GM21447 (cell line): ENCODE measurements at regions not wholly inside any gene's neighbourhood (a gene's known extent, or its start where the extent isn't known, plus 50 kb on each side); places are given as distances from the start of the nearest gene placed in this dataset.
"Not testable (repeated sequence)": the region's sequence is repeated elsewhere in the genome, so short reads cannot be mapped to it uniquely, and the experiment has no call there.

Source experiments
- ATAC-seq: cut with Tn5 transposase; IDR thresholded peaks from one replicate; pipeline ENCODE4 v1.9.1; 2021; ENCODE audit not compliant: unreplicated experiment

DNA sequence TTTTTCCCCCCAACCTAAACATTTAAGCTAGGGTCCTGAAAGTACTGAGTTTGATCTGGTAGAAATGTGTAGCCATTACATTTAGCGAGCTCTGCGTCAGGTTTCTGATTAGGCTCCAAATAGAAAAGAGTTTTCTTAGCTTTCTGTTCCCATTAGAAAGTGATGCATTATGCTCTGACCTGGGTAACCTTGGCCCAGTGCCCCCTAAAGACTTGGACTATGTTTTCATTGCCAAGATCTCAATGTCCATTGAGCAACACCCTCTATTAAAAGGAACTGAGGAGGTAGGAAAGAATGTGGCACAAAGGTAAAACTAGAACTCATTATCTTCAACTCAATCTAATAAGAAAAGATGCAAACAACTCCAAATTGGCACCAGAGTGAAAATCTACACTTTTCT lies 358.9 kb upstream of the PCSK5 start:
- no peak for ATAC-seq

DNA sequence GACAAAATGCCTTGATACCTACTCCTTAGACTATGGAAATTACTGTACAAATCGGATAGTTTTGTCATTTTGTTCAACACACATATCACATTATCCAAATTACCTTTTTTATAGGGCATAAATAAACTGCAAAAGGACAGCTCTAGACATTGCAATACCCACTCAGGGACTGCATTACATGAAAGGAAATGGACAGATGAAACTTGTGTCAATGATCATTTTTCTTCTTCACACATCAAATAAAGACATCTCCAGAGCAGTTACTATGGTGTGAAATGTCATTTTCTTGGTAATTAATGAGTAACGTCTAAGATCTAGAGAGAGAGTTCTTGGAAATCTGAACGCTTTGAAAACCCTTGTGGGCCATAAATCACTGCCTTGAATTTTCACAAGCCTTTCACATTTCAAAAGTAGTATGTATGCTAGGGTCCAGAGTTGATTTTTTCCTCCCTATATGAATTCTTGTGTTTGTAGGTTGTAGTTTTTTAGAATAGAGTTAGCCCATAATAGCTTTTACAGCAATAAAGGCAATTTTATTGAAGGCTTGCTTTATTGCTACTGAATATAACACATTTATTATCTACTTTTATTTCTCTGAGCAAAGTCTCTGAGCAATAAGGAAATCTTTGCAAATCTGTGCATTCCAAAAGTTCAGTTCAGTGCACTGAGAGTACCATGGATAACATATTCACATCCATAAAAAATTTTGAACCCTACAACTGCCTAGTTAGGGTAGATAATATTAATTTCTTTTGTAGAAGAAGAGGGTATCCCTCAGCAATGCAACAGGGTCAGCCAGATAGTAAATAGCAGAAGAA lies 358.0 kb upstream of the PCSK5 start:
- ATAC-seq, result no peak

DNA sequence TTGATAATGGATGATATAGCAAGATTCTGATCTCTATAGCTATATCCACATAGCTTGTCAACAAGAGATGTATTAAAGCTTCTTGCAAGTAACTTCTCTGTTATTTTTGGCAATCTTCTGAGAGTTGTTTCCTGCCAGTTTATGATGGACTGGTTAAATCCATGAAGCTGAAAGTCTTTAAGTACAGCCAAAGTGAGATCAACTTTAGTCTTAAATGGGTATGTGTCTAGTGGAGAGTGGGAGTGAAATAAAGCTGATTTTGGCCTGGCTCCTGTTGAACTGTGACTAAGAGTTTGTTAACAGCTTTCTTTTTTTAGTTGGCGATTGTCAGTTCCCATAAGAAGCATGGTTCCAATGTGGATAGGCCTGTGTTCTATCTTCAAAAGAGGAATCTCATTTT lies 350.9 kb upstream of the PCSK5 start:
- ATAC-seq, result no peak

DNA sequence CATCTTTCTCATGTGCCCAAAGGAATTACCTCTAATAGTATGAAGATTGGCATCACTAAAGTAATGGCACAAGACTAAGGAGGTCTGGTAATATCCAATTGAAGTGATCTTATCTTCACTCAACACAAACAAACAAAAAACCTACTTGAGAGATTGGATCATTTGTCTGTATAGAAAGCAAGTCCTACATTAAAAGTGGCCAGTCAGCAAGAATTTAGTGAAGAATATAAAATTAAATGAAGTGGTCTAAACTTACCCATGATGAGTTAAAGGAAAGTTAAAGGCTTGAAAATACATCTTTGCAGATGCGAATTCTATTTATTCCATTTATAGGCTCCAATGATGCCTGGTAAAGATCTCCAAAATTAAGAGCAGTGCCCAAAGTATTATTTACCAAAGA lies 350.3 kb upstream of the PCSK5 start:
- ATAC-seq, result no peak

DNA sequence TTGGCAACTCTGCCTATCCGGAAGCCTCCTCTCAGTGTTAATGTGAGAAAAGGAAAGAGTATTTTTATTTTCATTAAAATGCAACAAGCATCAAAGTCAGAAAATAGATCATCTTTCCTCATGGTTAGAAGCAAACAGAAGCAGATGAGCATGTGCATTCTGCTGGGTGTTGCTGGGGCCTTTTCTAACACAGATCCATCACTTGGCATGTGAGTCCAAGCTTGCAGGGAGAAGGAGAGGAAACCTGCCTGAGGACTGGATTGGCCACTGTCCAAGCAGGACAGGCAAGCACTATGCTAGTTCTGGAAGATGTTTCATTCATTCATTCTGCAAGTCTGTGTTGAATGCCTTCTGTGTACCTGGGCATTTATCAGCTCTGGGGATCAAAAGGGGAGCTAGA lies 348.7 kb upstream of the PCSK5 start:
- no peak for ATAC-seq

DNA sequence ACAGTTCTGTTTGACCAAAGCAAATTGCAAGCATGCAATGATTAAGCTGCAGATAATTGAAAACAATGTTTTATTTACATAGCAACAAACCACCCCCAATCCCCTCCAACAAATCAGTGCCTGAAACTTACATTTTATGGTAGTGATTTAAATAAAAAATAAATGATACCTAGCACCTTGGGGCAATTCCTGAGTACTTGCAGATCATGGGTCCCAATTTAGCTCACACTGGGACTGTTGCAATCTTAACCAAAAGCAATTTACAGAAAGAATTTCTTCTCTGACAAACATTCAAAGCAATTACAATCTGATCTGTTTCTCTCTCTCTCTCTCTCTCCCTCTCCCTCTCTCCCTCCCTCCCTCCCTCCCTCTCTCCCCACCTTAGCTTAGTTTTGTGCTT lies 345.7 kb upstream of the PCSK5 start:
- no peak for ATAC-seq

DNA sequence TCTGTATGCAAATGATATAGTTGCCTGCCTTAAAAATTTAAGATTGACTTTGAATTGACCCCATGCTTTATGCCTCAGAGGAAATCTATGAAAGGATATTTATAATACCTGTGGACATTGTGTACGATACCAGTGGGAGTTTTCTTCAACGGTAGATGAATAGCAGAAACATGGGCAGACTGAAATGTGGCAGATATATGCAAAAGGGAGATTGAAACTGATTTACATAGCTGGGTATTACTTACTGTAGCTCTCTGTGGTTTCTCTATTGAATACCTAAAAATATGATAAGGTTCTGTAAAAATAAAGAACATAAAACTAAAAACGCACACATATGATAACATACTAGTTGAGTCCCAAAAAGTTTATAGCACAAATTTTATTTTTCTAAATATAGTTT lies 345.2 kb upstream of the PCSK5 start:
- ATAC-seq, result no peak

DNA sequence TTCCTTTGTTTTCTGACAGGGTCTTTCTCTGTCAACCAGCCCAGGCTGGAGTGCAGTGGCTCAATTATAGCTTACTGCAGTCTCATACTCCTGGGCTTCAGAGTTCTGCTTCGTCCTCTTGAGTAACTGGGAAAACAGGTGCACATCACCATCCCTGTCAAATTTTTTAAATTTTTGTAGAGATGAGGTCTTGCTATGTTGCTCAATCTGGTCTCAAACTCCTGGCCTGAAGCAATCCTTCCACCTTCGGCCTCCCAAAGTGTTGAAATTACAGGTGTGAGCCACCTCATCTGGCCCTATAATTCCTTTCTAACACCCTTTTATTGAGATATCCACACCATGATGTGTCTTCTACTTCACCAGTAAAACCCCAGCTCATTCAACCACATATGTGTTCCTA lies 341.6 kb upstream of the PCSK5 start:
- no peak for ATAC-seq

DNA sequence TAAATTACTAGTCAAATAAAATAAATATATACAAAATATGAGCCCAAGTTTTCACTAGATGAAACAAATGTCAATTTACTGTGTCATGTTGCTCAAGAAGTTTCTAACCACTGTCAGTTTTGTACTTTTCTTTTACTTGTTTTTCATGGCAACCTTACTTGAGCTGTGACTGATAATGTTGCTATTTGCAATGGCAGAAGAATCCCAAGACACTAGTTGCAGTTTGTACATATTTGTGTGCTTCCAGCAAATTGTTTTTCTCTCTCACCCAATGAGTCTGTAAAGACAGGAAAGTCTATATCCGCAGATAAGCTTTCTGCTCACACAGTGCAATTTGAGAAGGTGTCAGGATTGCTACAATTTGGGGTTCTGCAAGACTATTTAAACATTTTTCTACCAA lies 338.6 kb upstream of the PCSK5 start:
- ATAC-seq, result no peak

DNA sequence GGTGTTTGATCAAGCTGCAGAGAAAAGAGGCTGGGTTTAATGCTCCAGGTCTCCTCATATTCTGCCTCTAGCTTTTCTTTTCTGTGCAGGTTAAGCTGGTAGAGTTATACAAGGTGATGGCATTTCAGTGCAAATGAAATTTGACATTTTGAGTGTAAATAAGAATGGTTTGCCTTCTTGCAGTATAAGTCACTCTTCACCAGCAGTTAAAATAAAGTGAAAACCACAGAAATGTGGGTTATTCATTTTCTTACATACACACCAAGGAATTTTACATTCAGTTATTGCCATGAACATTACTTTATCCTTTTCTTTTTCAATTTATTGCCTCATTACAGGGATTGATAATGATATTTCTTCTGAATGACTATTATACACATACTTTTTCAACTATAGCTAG lies 337.5 kb upstream of the PCSK5 start:
- no peak for ATAC-seq

DNA sequence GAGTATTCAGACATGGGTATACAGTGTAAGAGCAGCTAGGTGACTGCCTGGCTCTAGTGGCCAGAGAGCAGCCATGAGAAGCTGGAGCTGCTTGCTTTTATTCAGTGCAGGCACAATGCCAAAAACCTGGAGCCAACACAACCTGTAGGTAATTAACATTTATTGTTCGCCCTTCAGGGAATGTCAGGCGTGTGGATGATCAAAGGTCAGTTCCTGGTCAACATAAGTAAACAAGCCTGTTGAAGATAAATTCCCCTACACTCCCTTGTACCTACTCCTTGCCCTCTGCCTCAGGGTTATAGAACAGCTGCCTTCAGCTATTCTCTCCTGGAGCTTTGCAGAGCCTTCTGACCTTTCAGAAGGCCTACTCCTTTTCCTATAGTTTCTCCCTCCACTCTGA lies 323.7 kb upstream of the PCSK5 start:
- not testable (repeated sequence) for ATAC-seq

DNA sequence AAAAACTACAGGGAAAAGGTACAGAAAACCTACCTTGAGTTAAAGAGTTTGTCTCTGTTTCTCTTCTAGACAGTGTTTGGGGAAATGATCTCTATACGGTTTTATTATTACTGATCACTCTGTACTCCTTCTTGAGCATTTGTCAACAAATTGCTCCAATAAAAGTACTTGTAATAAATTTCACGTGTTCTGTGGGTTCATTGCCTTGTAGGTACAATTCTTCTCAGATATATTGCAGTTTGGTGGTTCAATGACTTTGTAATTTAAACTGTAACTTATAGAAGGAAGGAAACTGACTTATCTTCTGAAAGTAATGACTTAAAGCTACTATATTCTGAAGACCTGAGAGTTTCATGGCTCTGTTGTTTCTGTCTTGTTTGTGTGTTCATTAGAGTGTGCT lies 319.9 kb upstream of the PCSK5 start:
- no peak for ATAC-seq

DNA sequence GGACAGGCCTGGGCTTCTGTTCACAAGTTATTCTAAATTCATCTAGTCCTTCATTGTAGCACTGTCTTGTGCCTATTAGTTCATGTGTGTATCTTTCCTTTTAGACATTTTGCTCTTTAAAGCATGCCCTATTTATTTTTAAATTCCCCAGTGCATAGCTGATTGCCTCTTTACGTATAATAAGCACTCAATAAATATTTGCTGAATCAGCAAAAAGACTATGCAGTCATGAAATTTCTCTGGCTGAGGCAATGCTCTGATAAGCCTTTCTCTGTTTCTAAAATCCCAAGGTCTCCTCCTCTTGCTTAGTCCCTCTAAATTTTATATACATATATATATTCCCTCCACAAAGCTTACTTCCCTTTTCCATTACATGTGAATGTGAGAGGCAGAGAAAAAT lies 315.9 kb upstream of the PCSK5 start:
- ATAC-seq, result no peak

DNA sequence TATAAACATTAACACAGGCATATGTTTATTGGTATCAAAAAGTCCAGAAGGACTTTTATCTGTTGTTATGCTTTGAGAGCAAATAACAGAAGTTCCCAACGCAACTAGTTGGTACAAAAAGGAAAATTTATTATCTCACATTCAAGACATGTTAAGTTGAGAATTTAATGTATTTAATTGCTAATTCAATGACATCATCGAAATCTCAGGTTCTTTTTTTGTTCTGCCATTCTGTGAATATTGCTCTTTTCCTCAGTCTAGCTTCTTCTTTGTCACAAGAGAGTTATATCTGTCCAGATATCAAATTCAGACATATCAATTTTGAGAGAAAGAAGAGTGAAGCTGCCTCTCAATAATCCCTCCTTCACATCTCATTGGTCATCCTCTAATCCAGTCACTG lies 307.6 kb upstream of the PCSK5 start:
- no peak for ATAC-seq

DNA sequence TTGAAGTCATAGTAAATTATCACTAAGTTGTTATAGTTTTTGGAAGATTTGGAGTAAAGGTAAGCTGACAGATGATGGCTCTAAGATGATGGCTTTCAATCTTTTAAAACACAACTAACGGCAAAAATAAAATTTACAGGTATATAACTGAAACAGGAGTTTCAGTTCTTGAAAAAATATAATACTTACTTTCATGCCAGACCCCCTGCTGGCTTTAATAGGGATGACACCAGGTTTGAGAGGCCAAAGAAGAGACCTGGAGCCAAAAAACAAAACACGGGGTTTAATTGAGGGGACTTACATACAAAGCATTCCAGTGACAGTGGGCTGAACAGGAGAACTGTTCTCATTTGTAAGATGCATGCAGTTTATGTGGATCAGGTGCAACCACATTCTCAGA lies 301.7 kb upstream of the PCSK5 start:
- ATAC-seq, result no peak

DNA sequence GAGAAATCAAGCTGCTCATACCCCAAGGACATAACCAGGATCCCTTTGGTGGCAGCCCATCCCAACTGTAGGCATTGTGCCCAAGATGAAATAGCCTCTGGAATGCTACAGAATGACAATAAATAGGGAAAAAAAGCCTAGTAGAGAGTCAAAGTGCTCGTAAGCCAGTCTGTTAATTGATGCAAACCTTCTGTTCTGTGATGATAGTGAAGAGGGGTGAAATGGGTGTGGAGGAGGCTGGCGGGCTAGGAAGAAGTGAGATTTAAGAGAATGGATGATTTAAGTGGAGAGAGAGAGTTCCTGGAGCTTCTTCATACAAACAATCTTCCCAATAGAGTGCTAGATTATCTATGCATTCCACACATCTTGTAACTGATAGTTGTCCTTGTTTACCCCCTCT lies 301.0 kb upstream of the PCSK5 start:
- no peak for ATAC-seq

DNA sequence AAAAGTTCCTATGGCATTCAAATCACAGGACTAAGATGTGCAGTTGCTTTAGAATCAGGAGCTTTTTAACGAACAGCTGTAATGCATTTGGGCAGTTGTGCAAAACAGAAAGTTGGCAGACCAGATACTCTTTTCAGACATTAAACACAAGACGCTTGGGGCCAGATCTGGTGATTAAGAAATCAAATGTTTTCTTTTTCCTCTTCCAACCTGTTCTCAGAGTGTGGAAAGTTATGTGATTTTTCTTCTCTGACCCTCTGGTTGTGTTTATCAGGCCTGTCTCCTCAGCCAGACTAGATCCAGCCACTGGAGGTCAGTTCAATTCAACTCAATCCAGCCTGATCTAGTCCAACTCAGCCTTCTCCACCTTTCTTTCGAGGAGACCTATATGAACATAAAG lies 298.5 kb upstream of the PCSK5 start:
- ATAC-seq, result no peak

DNA sequence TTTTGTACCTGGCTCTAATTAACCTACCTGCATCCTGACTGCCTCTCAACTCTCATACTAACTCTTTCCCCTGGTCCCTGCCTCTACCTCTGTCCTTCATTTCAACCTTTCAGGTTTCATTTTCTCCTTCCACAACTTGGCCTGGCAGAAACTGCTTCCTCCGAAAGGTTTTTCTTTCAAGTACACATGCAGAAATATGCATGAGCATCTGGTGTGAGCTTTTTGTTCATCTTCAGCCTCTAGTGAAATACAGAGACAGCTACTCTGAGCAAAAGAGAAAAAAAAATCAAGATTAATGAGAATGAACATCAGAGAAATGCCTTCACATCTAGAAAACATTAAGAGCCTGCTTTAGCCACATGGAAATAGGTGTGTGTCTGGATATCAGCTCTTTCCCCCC lies 297.9 kb upstream of the PCSK5 start:
- no peak for ATAC-seq

DNA sequence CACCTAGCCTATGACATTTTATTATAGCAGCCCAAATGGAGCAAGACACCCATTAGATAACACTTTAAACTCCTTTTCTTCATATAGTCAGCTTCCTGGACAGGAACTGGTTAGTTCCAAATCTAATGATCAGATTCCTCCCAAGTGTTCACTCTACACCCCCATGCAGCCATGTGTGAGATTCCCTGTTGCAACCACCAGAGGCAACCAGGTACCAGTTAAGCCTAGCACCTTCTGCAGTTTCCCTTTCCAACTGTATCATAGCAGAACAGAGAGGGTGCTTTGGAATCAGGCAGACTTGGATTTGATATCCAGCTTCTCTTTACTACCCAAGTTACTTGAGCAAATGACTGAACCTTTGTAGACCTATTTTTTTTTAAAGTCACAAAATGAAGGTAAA lies 296.6 kb upstream of the PCSK5 start:
- ATAC-seq, result no peak

DNA sequence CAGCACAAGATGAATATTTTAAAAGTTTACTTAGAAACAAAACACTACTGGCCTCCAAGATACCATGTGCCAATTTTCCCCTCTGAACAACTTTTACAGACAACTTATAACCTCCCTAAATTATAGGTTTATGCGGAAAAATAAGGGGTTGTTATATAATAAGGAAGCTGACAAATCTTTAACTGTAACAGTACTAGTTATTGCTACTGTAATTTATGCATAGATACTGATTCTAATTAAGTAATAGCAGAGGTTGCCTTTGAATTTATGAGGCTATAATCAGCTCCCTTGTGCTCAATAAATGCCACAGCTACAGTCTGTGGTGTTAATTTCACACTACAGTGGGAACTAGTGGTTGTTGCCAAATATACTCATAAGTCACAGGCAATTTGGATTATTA lies 291.3 kb upstream of the PCSK5 start:
- ATAC-seq, result no peak

DNA sequence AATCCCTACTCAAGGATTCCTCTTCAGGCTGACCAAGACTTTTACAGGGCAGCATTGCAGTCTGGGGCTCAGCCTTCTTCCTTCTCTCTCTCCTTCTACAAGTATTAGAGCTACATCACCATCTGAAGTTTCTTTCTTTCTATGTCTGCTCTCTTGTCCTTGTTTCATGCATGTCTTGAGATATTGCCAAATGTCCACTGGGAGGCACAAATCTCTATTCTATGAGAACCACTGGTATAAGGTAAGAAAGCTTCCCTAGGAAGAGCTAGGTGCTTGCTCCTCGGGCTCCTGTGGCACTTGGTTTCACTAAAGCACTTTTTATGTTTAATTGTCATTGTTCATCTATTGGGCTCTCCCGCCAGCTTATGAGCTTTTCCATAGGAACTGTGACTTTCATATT lies 289.2 kb upstream of the PCSK5 start:
- ATAC-seq, result no peak

DNA sequence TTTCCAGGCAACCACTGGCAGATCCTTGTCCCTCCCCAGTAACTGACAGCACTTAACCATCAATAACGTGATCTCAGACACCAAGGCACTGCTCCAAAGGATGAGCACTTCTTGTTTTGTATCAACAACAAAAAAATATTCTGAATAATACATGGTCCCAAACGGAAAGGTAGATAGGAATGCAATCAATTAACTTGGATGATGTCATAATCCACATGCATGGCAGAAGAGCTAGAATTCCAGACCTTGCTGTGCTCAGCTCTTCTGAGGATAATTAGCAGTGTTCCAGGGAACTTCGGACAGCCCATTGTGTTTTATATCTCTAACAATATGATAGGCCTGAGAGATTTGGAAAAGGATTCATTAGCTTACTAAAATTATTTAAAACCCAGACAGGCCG lies 288.4 kb upstream of the PCSK5 start:
- no peak for ATAC-seq

DNA sequence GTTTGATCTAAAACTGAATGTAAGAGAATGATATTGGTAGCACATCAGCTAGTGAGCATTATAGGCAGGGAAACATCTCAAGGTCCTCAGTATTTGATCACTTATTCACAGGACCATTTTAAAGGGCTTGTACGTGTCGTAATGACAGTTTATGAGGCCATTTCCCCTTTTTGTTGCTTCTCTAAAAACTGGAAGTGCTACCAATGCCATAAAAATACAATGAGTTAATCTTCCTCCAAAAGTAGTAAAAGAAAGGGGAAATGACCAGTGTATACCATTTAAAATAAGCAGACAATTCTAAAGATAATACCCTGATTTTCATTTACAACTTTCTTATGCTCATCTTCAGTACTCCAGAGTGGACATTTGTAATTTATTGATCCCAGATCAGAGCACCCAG lies 285.8 kb upstream of the PCSK5 start:
- ATAC-seq, result no peak
